Upper lobe of left lung (tissue), 6 donors: ENCODE measurements at regions not wholly inside any gene's neighbourhood (a gene's known extent, or its start where the extent isn't known, plus 50 kb on each side); places are given as distances from the start of the nearest gene placed in this dataset.

Experiments
- ATAC-seq, 2 donors: fragments of 200-7000 bp; cut with Tn5 transposase; one replicate each; pipeline ENCODE4 v1.9.1; 2022; ENCODE audit warnings: mild to moderate bottlenecking in 2 of 2, moderate library complexity in 2 of 2; ENCODE audit not compliant: low FRiP score in 2 of 2
- DNase-seq, 2 donors: peaks; one replicate each; pipeline ENCODE4 v3.0.0-alpha.2; 2019 to 2020
- H3K27ac ChIP-seq, 4 donors: fragments of 200-600 bp; sonication (generic); one replicate each; pipeline ENCODE4 v1.5.1; 2016 to 2019
- H3K27me3 ChIP-seq, 4 donors: fragments of 200-600 bp; sonication (generic); one replicate each; pipeline ENCODE4 v1.5.1; 2017 to 2019
- H3K36me3 ChIP-seq, 4 donors: fragments of 200-600 bp; sonication (generic); one replicate each; pipeline ENCODE4 v1.5.1; 2016 to 2019
- H3K4me1 ChIP-seq, 4 donors: fragments of 200-600 bp; sonication (generic); one replicate each; pipeline ENCODE4 v1.5.1; 2018 to 2019
- H3K4me3 ChIP-seq, 4 donors: fragments of 200-600 bp; sonication (generic); one replicate each; pipeline ENCODE4 v1.5.1; 2017 to 2019; ENCODE audit warnings: mild to moderate bottlenecking in 2 of 4, moderate library complexity in 1 of 4
- H3K9me3 ChIP-seq, 4 donors: fragments of 200-600 bp; sonication (generic); one replicate each; pipeline ENCODE4 v1.5.1; 2018 to 2019
- CTCF ChIP-seq, 6 experiments: fragments of 450-650 bp in 4 of 6; fragments of 200-600 bp in 2 of 6; sonication (generic) in 2 of 6; IDR thresholded peaks; one replicate each; pipeline ENCODE4 v1.5.1; 2016 to 2019; ENCODE audit warnings: antibody characterized with exemption in 6 of 6
- EP300 ChIP-seq, 4 donors: sonication (generic); formaldehyde crosslinking; IDR thresholded peaks; one replicate each; pipeline ENCODE4 v1.5.1; 2017; ENCODE audit warnings: antibody characterized with exemption in 4 of 4, control low read depth in 2 of 4
- POLR2A ChIP-seq, 4 donors: fragments of 450-650 bp; IDR thresholded peaks; one replicate each; pipeline ENCODE4 v1.5.1; 2016 to 2017; ENCODE audit warnings: antibody characterized with exemption in 4 of 4, mild to moderate bottlenecking in 2 of 4
- POLR2AphosphoS5 ChIP-seq, 2 donors: sonication (generic); formaldehyde crosslinking; IDR thresholded peaks; one replicate each; pipeline ENCODE4 v1.5.1; 2017; ENCODE audit warnings: antibody characterized with exemption in 2 of 2
- WGBS, 2 donors: methylation state at CpG; one replicate each; pipeline ENCODE4 v1.1.5; 2017 to 2018; 5-methylcytosine and 5-hydroxymethylcytosine counted together
- donor health status: DM: no; HTN: no; CAD: no; lungs with moderate emphysema.
- donor health status: DM: no; HTN: yes; CAD: no; lungs with severe emphysema.

GRCh38 chr6:98467902-98468301 is 366.5 kb upstream of the POU3F2 start:
- ATAC-seq (no peak), DNase-seq (no peak)
- 4 to 41% methylated on average over 3 of the region's 3 CpGs for WGBS, 2 donors
- no peak overlapping the region for H3K27ac ChIP-seq
- no peak overlapping the region for H3K4me3 ChIP-seq
- no peaks in the 10 kb centered on the region for H3K4me1 ChIP-seq
- H3K36me3 ChIP-seq, result no peaks in the 10 kb centered on the region
- TF ChIP-seq CTCF (IDR thresholded peaks at IDR 0.05) (no peak), EP300 (IDR thresholded peaks at IDR 0.05) (no peak), POLR2A (IDR thresholded peaks at IDR 0.05) (no peak), POLR2AphosphoS5 (IDR thresholded peaks at IDR 0.05) (no peak)
- H3K9me3 ChIP-seq, result no peaks in the 10 kb centered on the region
- no peaks in the 10 kb centered on the region for H3K27me3 ChIP-seq

GRCh38 chr6:98469141-98469540 is 365.2 kb upstream of the POU3F2 start:
- TF ChIP-seq POLR2AphosphoS5 (IDR thresholded peaks at IDR 0.05) (no peak), EP300 (IDR thresholded peaks at IDR 0.05) (no peak), POLR2A (IDR thresholded peaks at IDR 0.05) (no peak), CTCF (IDR thresholded peaks at IDR 0.05) (no peak)
- no peaks in the 10 kb centered on the region for H3K4me1 ChIP-seq
- no peak overlapping the region for H3K4me3 ChIP-seq
- no peak for DNase-seq
- 96 to 98% methylated on average over 2 of the region's 2 CpGs for WGBS, 2 donors
- H3K27ac ChIP-seq, result no peak overlapping the region
- no peaks in the 10 kb centered on the region for H3K9me3 ChIP-seq
- no peak for ATAC-seq
- no peaks in the 10 kb centered on the region for H3K27me3 ChIP-seq
- no peaks in the 10 kb centered on the region for H3K36me3 ChIP-seq

- H3K4me1 ChIP-seq, result no peaks in the 10 kb centered on the region
- H3K4me3 ChIP-seq, result no peak overlapping the region
- H3K36me3 ChIP-seq, result no peaks in the 10 kb centered on the region
- no peak for ATAC-seq
- 83 to 93% methylated on average over 1 of the region's 1 CpG for WGBS, 2 donors
- TF ChIP-seq CTCF (IDR thresholded peaks at IDR 0.05) (no peak), POLR2AphosphoS5 (IDR thresholded peaks at IDR 0.05) (no peak), EP300 (IDR thresholded peaks at IDR 0.05) (no peak), POLR2A (IDR thresholded peaks at IDR 0.05) (no peak)
- no peak overlapping the region for H3K27ac ChIP-seq
- no peaks in the 10 kb centered on the region for H3K27me3 ChIP-seq
- no peaks in the 10 kb centered on the region for H3K9me3 ChIP-seq
- no peak for DNase-seq
These were observed 363.6 kb upstream of the POU3F2 start for GRCh38 chr6:98470821-98471220.

GRCh38 chr6:98471444-98471843 is 362.9 kb upstream of the POU3F2 start:
- TF ChIP-seq POLR2A (IDR thresholded peaks at IDR 0.05) (no peak), EP300 (IDR thresholded peaks at IDR 0.05) (no peak), POLR2AphosphoS5 (IDR thresholded peaks at IDR 0.05) (no peak), CTCF (IDR thresholded peaks at IDR 0.05) (no peak)
- no peaks in the 10 kb centered on the region for H3K9me3 ChIP-seq
- no peak for DNase-seq
- H3K36me3 ChIP-seq, result no peaks in the 10 kb centered on the region
- H3K4me1 ChIP-seq, result no peaks in the 10 kb centered on the region
- H3K27ac ChIP-seq, result no peak overlapping the region
- no peaks in the 10 kb centered on the region for H3K27me3 ChIP-seq
- no peak overlapping the region for H3K4me3 ChIP-seq
- no peak for ATAC-seq

GRCh38 chr6:98477231-98477630 is 357.1 kb upstream of the POU3F2 start:
- no peaks in the 10 kb centered on the region for H3K4me1 ChIP-seq
- H3K4me3 ChIP-seq, result no peak overlapping the region
- ATAC-seq (no peak), DNase-seq (no peak)
- no peaks in the 10 kb centered on the region for H3K36me3 ChIP-seq
- TF ChIP-seq POLR2AphosphoS5 (IDR thresholded peaks at IDR 0.05), result no peak
- no peak overlapping the region for H3K27ac ChIP-seq
- no peaks in the 10 kb centered on the region for H3K27me3 ChIP-seq
- no peaks in the 10 kb centered on the region for H3K9me3 ChIP-seq
- 50 to 52% methylated on average over 2 of the region's 2 CpGs for WGBS, 2 donors
